GM12878 (cell line): ENCODE measurements at regions not wholly inside any gene's neighbourhood (a gene's known extent, or its start where the extent isn't known, plus 50 kb on each side); places are given as distances from the start of the nearest gene placed in this dataset.

Experiments used
- POLR2A ChIP-seq: IDR thresholded peaks from 2 replicates; pipeline ENCODE4 v1.6.1; 2011; ENCODE audit warnings: low read depth, mild to moderate bottlenecking, low read length
- RFX5 ChIP-seq: IDR thresholded peaks from 2 replicates; pipeline ENCODE4 v1.6.1; 2011; ENCODE audit warnings: low read depth, low read length, improper control_type of control experiment
- SIN3A ChIP-seq: IDR thresholded peaks from 2 replicates; pipeline ENCODE4 v1.6.1; 2012; ENCODE audit warnings: low read depth, low read length, improper control_type of control experiment
- YY1 ChIP-seq: IDR thresholded peaks from 2 replicates; pipeline ENCODE4 v1.6.1; 2011; ENCODE audit warnings: low read depth, mild to moderate bottlenecking, low read length
- TF ChIP-seq, protein P1 (sequence below): IDR thresholded peaks from 2 replicates; pipeline ENCODE4 v1.6.1; 2011; ENCODE audit warnings: borderline replicate concordance, low read depth, mild to moderate bottlenecking, moderate library complexity, low read length; ENCODE audit not compliant: insufficient read depth, poor library complexity, severe bottlenecking
- TF ChIP-seq, protein P2 (sequence below), 3 experiments: IDR thresholded peaks in 2 of 3; conservative IDR thresholded peaks in 1 of 3; 2 replicates each; pipeline ENCODE4 v1.5.1; 2011; ENCODE audit warnings: low read depth in 3 of 3, low read length in 3 of 3, mild to moderate bottlenecking in 3 of 3, control low read depth in 2 of 3, moderate library complexity in 2 of 3, inconsistent platforms in 1 of 3, mixed read lengths in 1 of 3; ENCODE audit not compliant: control insufficient read depth in 2 of 3, insufficient read depth in 1 of 3; ENCODE audit errors: extremely low read depth in 1 of 3
- TF ChIP-seq, protein P3 (sequence below): fragments of 450-650 bp; formaldehyde crosslinking; IDR thresholded peaks from 2 replicates; pipeline ENCODE4 v1.4.0; 2020; ENCODE audit warnings: mild to moderate bottlenecking, moderate library complexity

DNA sequence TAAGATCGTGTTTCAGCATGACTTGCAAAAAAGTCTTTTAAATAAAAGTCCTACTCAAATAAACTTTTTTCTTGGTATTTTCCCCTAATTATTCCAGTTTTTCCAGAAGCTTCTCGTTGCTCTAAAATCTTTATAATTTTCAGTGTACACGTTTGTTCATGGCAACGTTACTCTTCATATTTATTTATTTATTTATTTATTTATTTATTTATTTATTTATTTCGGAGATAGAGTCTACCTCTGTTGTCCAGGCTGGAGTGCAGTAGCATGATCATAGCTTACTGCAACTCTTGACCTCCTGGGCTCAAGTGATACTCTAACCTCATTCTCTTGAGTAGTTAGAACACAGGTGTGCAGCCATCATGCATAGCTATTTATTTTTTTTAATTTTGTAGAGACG is 438.3 kb upstream of the MDGA2 start:
- TF ChIP-seq, protein P1, sequence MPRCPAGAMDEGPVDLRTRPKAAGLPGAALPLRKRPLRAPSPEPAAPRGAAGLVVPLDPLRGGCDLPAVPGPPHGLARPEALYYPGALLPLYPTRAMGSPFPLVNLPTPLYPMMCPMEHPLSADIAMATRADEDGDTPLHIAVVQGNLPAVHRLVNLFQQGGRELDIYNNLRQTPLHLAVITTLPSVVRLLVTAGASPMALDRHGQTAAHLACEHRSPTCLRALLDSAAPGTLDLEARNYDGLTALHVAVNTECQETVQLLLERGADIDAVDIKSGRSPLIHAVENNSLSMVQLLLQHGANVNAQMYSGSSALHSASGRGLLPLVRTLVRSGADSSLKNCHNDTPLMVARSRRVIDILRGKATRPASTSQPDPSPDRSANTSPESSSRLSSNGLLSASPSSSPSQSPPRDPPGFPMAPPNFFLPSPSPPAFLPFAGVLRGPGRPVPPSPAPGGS: no peak
- TF ChIP-seq POLR2A (no peak), YY1 (no peak), SIN3A (no peak), RFX5 (no peak)
- TF ChIP-seq, protein P2, sequence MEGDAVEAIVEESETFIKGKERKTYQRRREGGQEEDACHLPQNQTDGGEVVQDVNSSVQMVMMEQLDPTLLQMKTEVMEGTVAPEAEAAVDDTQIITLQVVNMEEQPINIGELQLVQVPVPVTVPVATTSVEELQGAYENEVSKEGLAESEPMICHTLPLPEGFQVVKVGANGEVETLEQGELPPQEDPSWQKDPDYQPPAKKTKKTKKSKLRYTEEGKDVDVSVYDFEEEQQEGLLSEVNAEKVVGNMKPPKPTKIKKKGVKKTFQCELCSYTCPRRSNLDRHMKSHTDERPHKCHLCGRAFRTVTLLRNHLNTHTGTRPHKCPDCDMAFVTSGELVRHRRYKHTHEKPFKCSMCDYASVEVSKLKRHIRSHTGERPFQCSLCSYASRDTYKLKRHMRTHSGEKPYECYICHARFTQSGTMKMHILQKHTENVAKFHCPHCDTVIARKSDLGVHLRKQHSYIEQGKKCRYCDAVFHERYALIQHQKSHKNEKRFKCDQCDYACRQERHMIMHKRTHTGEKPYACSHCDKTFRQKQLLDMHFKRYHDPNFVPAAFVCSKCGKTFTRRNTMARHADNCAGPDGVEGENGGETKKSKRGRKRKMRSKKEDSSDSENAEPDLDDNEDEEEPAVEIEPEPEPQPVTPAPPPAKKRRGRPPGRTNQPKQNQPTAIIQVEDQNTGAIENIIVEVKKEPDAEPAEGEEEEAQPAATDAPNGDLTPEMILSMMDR (IDR thresholded peaks at IDR 0.05 in 2 of 3, conservative IDR thresholded peaks at IDR 0.05 in 1 of 3; ENCODE audit: control insufficient read depth in 2 of 3, extremely low read depth in 1 of 3, insufficient read depth in 1 of 3, low read depth in 3 of 3, low read length in 3 of 3): no peak
- TF ChIP-seq, protein P3, sequence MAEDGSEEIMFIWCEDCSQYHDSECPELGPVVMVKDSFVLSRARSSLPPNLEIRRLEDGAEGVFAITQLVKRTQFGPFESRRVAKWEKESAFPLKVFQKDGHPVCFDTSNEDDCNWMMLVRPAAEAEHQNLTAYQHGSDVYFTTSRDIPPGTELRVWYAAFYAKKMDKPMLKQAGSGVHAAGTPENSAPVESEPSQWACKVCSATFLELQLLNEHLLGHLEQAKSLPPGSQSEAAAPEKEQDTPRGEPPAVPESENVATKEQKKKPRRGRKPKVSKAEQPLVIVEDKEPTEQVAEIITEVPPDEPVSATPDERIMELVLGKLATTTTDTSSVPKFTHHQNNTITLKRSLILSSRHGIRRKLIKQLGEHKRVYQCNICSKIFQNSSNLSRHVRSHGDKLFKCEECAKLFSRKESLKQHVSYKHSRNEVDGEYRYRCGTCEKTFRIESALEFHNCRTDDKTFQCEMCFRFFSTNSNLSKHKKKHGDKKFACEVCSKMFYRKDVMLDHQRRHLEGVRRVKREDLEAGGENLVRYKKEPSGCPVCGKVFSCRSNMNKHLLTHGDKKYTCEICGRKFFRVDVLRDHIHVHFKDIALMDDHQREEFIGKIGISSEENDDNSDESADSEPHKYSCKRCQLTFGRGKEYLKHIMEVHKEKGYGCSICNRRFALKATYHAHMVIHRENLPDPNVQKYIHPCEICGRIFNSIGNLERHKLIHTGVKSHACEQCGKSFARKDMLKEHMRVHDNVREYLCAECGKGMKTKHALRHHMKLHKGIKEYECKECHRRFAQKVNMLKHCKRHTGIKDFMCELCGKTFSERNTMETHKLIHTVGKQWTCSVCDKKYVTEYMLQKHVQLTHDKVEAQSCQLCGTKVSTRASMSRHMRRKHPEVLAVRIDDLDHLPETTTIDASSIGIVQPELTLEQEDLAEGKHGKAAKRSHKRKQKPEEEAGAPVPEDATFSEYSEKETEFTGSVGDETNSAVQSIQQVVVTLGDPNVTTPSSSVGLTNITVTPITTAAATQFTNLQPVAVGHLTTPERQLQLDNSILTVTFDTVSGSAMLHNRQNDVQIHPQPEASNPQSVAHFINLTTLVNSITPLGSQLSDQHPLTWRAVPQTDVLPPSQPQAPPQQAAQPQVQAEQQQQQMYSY (CRISPR knock-in tag): no peak
